ENCODE measurements at regions not wholly inside any gene's neighbourhood (a gene's known extent, or its start where the extent isn't known, plus 50 kb on each side); places are given as distances from the start of the nearest gene placed in this dataset.

DNA sequence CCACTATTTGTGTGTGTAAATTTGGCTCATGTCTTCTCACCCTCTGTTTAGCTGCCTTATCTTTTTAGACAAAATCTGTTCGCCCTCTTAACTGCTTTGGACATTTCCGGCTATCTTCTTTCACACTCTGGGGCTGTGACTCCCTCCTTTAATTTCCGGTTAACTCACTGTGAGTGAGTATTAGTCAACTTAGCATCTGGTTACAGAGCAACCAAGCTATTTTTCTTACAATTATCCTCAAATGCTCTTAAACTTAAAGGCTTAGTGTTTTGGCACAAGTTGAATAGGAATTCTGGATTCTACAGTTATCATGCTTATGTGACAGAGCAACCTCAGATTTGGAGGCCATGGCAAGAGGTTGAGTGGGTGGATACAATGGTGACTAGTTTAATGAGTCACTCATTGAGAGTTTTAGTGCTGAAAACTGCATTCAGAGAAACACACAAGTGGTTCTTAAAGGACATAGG is 177.6 kb upstream of the SEMA3A start:
- DNase-seq (ENCODE audit: low read depth, low spot score) (peak; percentile 3), ATAC-seq (no peak)
- no peaks in the 10 kb centered on the region for H3K79me2 ChIP-seq (ENCODE audit: insufficient read depth, low read length)
- H4K20me1 ChIP-seq (ENCODE audit: insufficient read depth): no peaks in the 10 kb centered on the region
- ChIA-PET CTCF (no interaction called here), RAD21 (ENCODE audit: low non-redundant PET in 1 of 2, low total read pairs in 2 of 2, uncharacterized antibody in 2 of 2, unreplicated experiment in 2 of 2) (no interaction called here), POLR2A (no interaction called here)
- BruUV-seq (replicated peaks): no TSS peak
- intact Hi-C loops (cut with micrococcal nuclease): no loop called here
- no peaks in the 10 kb centered on the region for H3K9me3 ChIP-seq (ENCODE audit: control insufficient read depth in 1 of 2, insufficient read depth in 1 of 2, low read depth in 1 of 2, low read length in 2 of 2)
- H3K4me3 ChIP-seq (replicated peaks in 1 of 2; ENCODE audit: low read depth in 1 of 2, low read length in 2 of 2): no peak overlapping the region
- peak overlapping the region; percentile 65 for H2AFZ ChIP-seq (ENCODE audit: low read depth, low read length, poor library complexity, severe bottlenecking)
- H3K27ac ChIP-seq (ENCODE audit: low read depth, low read length): no peak overlapping the region
- H3K36me3 ChIP-seq (ENCODE audit: control insufficient read depth in 1 of 2, insufficient read depth in 2 of 2, low read length in 2 of 2): no peaks in the 10 kb centered on the region
- H3K9me2 ChIP-seq (ENCODE audit: insufficient read depth): no peaks in the 10 kb centered on the region; the same call in 1 of the 2 replicates
- peaks cover 0 to 9% of the 10 kb centered on the region in 2 experiments; a peak in 2 of 4 replicates for H3K4me1 ChIP-seq (ENCODE audit: control insufficient read depth in 1 of 2, insufficient read depth in 2 of 2, low read length in 2 of 2)
- H3K4me2 ChIP-seq (ENCODE audit: low read length): peak overlapping the region; percentile 22; the same call in 1 of the 2 replicates
- H3K9ac ChIP-seq (ENCODE audit: low read length): no peak overlapping the region
- H3K27me3 ChIP-seq (ENCODE audit: insufficient read depth, low read length): no peaks in the 10 kb centered on the region
- TF ChIP-seq EGR1 (IDR thresholded peaks at IDR 0.05; ENCODE audit: low read depth): peak; percentile 61; the same call in 1 of the 2 replicates
- peak; percentile 30; the same call in 1 of the 2 replicates for TF ChIP-seq FOSL1 (IDR thresholded peaks at IDR 0.05; ENCODE audit: low read depth)
- TF ChIP-seq REST (IDR thresholded peaks at IDR 0.05; ENCODE audit: low read depth): no peak

DNA sequence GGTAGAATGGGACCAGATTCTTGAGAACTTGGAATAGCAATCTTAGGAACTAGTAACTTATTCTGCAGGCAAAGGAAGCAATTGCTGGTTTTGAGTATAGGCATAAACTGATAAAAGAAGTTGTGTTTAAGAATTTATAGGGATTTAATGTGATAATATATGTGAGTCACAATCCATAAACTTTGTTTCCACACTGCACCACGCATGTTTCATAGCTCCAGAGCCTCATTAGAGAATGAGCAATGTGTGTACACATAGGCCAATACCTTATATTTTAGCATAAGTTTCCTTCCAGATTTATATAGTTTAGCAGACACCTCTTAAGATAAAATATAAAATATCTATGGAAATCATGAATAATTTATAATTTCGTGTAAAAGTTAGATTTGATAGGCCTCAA is 175.5 kb upstream of the SEMA3A start:
- Histone ChIP-seq H3K27ac (ENCODE audit: low read depth, low read length) (no peak overlapping the region), H3K9ac (ENCODE audit: low read length) (no peak overlapping the region), H3K4me2 (ENCODE audit: low read length) (no peak overlapping the region), H3K9me2 (ENCODE audit: insufficient read depth) (no peaks in the 10 kb centered on the region; the same call in 1 of the 2 replicates), H3K79me2 (ENCODE audit: insufficient read depth, low read length) (no peaks in the 10 kb centered on the region), H3K9me3 (ENCODE audit: control insufficient read depth in 1 of 2, insufficient read depth in 1 of 2, low read depth in 1 of 2, low read length in 2 of 2) (no peaks in the 10 kb centered on the region), H3K4me3 (replicated peaks in 1 of 2; ENCODE audit: low read depth in 1 of 2, low read length in 2 of 2) (no peak overlapping the region), H3K36me3 (ENCODE audit: control insufficient read depth in 1 of 2, insufficient read depth in 2 of 2, low read length in 2 of 2) (no peaks in the 10 kb centered on the region), H2AFZ (ENCODE audit: low read depth, low read length, poor library complexity, severe bottlenecking) (no peak overlapping the region), H3K27me3 (ENCODE audit: insufficient read depth, low read length) (no peaks in the 10 kb centered on the region), H3K4me1 (ENCODE audit: control insufficient read depth in 1 of 2, insufficient read depth in 2 of 2, low read length in 2 of 2) (peaks cover 0 to 9% of the 10 kb centered on the region in 2 experiments; a peak in 2 of 4 replicates), H4K20me1 (ENCODE audit: insufficient read depth) (no peaks in the 10 kb centered on the region)
- ATAC-seq (no peak), DNase-seq (ENCODE audit: low read depth, low spot score) (no peak)
- ChIA-PET RAD21 (ENCODE audit: low non-redundant PET in 1 of 2, low total read pairs in 2 of 2, uncharacterized antibody in 2 of 2, unreplicated experiment in 2 of 2) (no interaction called here), CTCF (no interaction called here), POLR2A (no interaction called here)
- intact Hi-C loops (cut with micrococcal nuclease): no loop called here
- BruUV-seq (replicated peaks): no TSS peak
- no peak for TF ChIP-seq RAD21 (IDR thresholded peaks at IDR 0.05; ENCODE audit: low read depth)
- TF ChIP-seq EGR1 (IDR thresholded peaks at IDR 0.05; ENCODE audit: low read depth): no peak
- no peak for TF ChIP-seq ELF1 (IDR thresholded peaks at IDR 0.05; ENCODE audit: borderline replicate concordance, low read depth)
- no peak for TF ChIP-seq ZFX (IDR thresholded peaks at IDR 0.05)
- TF ChIP-seq, protein P1, sequence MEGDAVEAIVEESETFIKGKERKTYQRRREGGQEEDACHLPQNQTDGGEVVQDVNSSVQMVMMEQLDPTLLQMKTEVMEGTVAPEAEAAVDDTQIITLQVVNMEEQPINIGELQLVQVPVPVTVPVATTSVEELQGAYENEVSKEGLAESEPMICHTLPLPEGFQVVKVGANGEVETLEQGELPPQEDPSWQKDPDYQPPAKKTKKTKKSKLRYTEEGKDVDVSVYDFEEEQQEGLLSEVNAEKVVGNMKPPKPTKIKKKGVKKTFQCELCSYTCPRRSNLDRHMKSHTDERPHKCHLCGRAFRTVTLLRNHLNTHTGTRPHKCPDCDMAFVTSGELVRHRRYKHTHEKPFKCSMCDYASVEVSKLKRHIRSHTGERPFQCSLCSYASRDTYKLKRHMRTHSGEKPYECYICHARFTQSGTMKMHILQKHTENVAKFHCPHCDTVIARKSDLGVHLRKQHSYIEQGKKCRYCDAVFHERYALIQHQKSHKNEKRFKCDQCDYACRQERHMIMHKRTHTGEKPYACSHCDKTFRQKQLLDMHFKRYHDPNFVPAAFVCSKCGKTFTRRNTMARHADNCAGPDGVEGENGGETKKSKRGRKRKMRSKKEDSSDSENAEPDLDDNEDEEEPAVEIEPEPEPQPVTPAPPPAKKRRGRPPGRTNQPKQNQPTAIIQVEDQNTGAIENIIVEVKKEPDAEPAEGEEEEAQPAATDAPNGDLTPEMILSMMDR (IDR thresholded peaks at IDR 0.05 in 2 of 3, conservative IDR thresholded peaks at IDR 0.05 in 1 of 3; ENCODE audit: borderline replicate concordance in 1 of 3, insufficient read depth in 1 of 3, low read depth in 2 of 3, low read length in 2 of 3): no peak
- TF ChIP-seq POLR2AphosphoS5 (IDR thresholded peaks at IDR 0.05; ENCODE audit: low read depth, low read length): no peak
- no peak for TF ChIP-seq ATF3 (IDR thresholded peaks at IDR 0.05)
- no peak for TF ChIP-seq FOSL1 (IDR thresholded peaks at IDR 0.05; ENCODE audit: low read depth)
- TF ChIP-seq, protein P2, sequence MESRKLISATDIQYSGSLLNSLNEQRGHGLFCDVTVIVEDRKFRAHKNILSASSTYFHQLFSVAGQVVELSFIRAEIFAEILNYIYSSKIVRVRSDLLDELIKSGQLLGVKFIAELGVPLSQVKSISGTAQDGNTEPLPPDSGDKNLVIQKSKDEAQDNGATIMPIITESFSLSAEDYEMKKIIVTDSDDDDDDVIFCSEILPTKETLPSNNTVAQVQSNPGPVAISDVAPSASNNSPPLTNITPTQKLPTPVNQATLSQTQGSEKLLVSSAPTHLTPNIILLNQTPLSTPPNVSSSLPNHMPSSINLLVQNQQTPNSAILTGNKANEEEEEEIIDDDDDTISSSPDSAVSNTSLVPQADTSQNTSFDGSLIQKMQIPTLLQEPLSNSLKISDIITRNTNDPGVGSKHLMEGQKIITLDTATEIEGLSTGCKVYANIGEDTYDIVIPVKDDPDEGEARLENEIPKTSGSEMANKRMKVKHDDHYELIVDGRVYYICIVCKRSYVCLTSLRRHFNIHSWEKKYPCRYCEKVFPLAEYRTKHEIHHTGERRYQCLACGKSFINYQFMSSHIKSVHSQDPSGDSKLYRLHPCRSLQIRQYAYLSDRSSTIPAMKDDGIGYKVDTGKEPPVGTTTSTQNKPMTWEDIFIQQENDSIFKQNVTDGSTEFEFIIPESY (IDR thresholded peaks at IDR 0.05; ENCODE audit: extremely low read depth, insufficient replicate concordance, low read length): no peak
- TF ChIP-seq YY1 (IDR thresholded peaks at IDR 0.05; ENCODE audit: extremely low read depth, insufficient replicate concordance, low read depth, low read length): no peak
- TF ChIP-seq CBX3 (IDR thresholded peaks at IDR 0.05; ENCODE audit: low read depth): no peak

Measured in HCT116 (cell line).